ENCODE measurements at regions not wholly inside any gene's neighbourhood (a gene's known extent, or its start where the extent isn't known, plus 50 kb on each side); places are given as distances from the start of the nearest gene placed in this dataset.

DNA sequence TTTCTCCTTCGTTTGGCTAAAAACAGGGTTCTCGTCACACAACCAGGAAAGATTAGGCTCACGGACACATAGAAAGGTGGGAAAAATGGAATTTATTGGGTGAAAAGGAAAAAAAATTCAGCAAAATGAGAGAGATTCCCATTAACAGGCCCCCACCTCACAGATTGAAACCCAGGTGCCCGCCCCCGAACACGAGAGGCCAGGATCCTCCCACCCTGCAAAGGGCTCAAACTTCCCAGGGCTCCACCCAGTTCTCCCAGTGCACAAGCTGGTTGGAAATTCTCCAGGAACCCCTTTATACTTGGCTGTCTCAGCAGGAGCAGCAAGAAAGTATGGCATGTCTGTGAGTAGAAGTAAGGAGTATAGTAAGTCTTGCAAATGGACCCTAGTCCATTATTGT, 499.7 kb downstream of the RWDD3 start:
- H3K27ac ChIP-seq (ENCODE audit: insufficient read depth, low read depth, low read length), result no peak overlapping the region
- DNase-seq (ENCODE audit: low read depth, low spot score) (no peak), FAIRE-seq (no peak)
- H3K4me2 ChIP-seq (ENCODE audit: insufficient read depth, low read length), result no peak overlapping the region
- TF ChIP-seq POLR2A (IDR thresholded peaks at IDR 0.05; ENCODE audit: low read depth, low read length), result no peak
- TF ChIP-seq FOS (IDR thresholded peaks at IDR 0.05; ENCODE audit: borderline replicate concordance, insufficient read depth, low read length), result no peak
- TF ChIP-seq MYC (IDR thresholded peaks at IDR 0.05; ENCODE audit: low read depth, low read length), result no peak
- TF ChIP-seq, protein P1, sequence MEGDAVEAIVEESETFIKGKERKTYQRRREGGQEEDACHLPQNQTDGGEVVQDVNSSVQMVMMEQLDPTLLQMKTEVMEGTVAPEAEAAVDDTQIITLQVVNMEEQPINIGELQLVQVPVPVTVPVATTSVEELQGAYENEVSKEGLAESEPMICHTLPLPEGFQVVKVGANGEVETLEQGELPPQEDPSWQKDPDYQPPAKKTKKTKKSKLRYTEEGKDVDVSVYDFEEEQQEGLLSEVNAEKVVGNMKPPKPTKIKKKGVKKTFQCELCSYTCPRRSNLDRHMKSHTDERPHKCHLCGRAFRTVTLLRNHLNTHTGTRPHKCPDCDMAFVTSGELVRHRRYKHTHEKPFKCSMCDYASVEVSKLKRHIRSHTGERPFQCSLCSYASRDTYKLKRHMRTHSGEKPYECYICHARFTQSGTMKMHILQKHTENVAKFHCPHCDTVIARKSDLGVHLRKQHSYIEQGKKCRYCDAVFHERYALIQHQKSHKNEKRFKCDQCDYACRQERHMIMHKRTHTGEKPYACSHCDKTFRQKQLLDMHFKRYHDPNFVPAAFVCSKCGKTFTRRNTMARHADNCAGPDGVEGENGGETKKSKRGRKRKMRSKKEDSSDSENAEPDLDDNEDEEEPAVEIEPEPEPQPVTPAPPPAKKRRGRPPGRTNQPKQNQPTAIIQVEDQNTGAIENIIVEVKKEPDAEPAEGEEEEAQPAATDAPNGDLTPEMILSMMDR (IDR thresholded peaks at IDR 0.05; ENCODE audit: extremely low read depth in 1 of 2, insufficient read depth in 1 of 2, low read depth in 1 of 2, low read length in 2 of 2), result no peak
- no peak for TF ChIP-seq MAX (IDR thresholded peaks at IDR 0.05; ENCODE audit: insufficient read depth, insufficient read length)
- TF ChIP-seq GATA2 (IDR thresholded peaks at IDR 0.05; ENCODE audit: insufficient read depth, insufficient read length, low read depth, low read length), result no peak
- no peak for TF ChIP-seq POLR2AphosphoS5 (IDR thresholded peaks at IDR 0.05; ENCODE audit: insufficient read depth, low read depth, low read length)
- TF ChIP-seq JUN (IDR thresholded peaks at IDR 0.05; ENCODE audit: borderline replicate concordance, insufficient read depth, insufficient read length, low read depth), result no peak
- no peak for TF ChIP-seq EZH2 (IDR thresholded peaks at IDR 0.05; ENCODE audit: borderline replicate concordance, low read depth, low read length, severe bottlenecking)
- no peaks in the 10 kb centered on the region for H3K4me1 ChIP-seq (ENCODE audit: control insufficient read depth, extremely low read depth, insufficient read depth, low read length)
- ChIA-PET CTCF (no interaction called here), POLR2A (no interaction called here)
- no peaks in the 10 kb centered on the region for H3K36me3 ChIP-seq (ENCODE audit: control insufficient read depth in 2 of 2, extremely low read depth in 1 of 2, insufficient read depth in 2 of 2, low read length in 2 of 2)
- no peaks in the 10 kb centered on the region for H3K79me2 ChIP-seq (ENCODE audit: control insufficient read depth, insufficient read depth, low read length)
- dilution Hi-C loops (cut with MboI; ENCODE audit: extremely low pct_ligation_motif_present, low sequenced_read_pairs), result no loop called here
- H3K4me3 ChIP-seq (replicated peaks in 1 of 3; ENCODE audit: insufficient read depth in 1 of 3, low read depth in 1 of 3, low read length in 3 of 3), result no peak overlapping the region
- H3K9me1 ChIP-seq (replicated peaks; ENCODE audit: control insufficient read depth, extremely low read depth, insufficient read depth, low read length), result no peaks in the 10 kb centered on the region
- intact Hi-C loops (cut with micrococcal nuclease), result no loop called here
- no peak overlapping the region for H2AFZ ChIP-seq (ENCODE audit: low read depth, low read length)
- no peaks in the 10 kb centered on the region for H3K27me3 ChIP-seq (ENCODE audit: control insufficient read depth in 2 of 2, insufficient read depth in 2 of 2, low read length in 2 of 2)
- H3K9me3 ChIP-seq (replicated peaks; ENCODE audit: control insufficient read depth, insufficient read depth, low read length), result no peaks in the 10 kb centered on the region
- no peaks in the 10 kb centered on the region for H4K20me1 ChIP-seq (replicated peaks; ENCODE audit: control insufficient read depth, extremely low read depth, insufficient read depth, low read length)
- no peak overlapping the region for H3K9ac ChIP-seq (replicated peaks; ENCODE audit: extremely low read depth, insufficient read depth, low read length)
- no TSS peak for BruUV-seq (replicated peaks)

All from endothelial cell of umbilical vein (primary cell).